ENCODE measurements at regions not wholly inside any gene's neighbourhood (a gene's known extent, or its start where the extent isn't known, plus 50 kb on each side); places are given as distances from the start of the nearest gene placed in this dataset.

DNA sequence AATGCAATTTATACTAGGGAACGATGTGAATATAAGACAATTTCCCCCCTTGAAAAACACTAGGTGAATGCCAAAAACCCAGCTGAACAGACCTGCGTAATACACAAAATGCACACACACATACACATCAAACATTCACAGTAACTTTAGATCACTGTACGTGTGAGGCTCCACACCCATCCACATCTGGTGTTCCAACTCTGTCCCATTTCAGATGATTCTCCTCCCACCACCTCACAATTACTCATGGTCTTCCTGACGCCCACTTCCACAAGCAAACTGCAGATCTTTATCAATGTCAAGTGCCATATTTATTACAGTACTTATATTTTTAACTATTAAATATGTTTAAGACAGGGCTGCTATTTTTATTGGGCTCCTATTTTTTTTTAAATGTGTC, 57.8 kb upstream of the TENM4 start:
- Histone ChIP-seq H3K14ac (ENCODE audit: insufficient read depth, low read length) (no peak overlapping the region), H2AK5ac (ENCODE audit: insufficient read length, low read length) (no peak overlapping the region), H4K5ac (ENCODE audit: insufficient read length, low read depth, low read length) (no peak overlapping the region), H2BK20ac (ENCODE audit: low read depth, low read length, poor library complexity, severe bottlenecking) (no peak overlapping the region), H4K91ac (ENCODE audit: insufficient read length, low read depth, low read length) (no peak overlapping the region), H3K9ac (ENCODE audit: extremely low read depth, insufficient read length, low read length) (no peak overlapping the region), H3K79me1 (ENCODE audit: insufficient read depth, low read depth, low read length, poor library complexity, severe bottlenecking) (no peaks in the 10 kb centered on the region), H3K18ac (ENCODE audit: insufficient read length, low read depth, low read length) (no peak overlapping the region), H2BK120ac (ENCODE audit: low read depth, low read length, poor library complexity, severe bottlenecking) (no peak overlapping the region), H3K27me3 (ENCODE audit: insufficient read depth, low read length) (no peaks in the 10 kb centered on the region), H3T11ph (ENCODE audit: low read length) (no peak overlapping the region), H3K56ac (ENCODE audit: insufficient read length, low read depth, low read length) (no peak overlapping the region), H3K4me1 (ENCODE audit: insufficient read depth, low read length) (no peaks in the 10 kb centered on the region), H2BK15ac (ENCODE audit: low read depth, low read length) (no peak overlapping the region), H4K20me1 (ENCODE audit: control insufficient read depth, insufficient read depth, insufficient read length) (no peaks in the 10 kb centered on the region), H3K9me3 (ENCODE audit: control insufficient read depth, low read depth, low read length) (no peaks in the 10 kb centered on the region), H4K8ac (replicated peaks; ENCODE audit: insufficient read length, low read depth, low read length) (no peak overlapping the region), H3K4me2 (ENCODE audit: insufficient read depth, insufficient read length, low read length) (no peak overlapping the region), H3K27ac (ENCODE audit: insufficient read length, low read depth, low read length) (no peak overlapping the region), H3K23ac (ENCODE audit: insufficient read length, low read depth, low read length) (no peak overlapping the region), H3K23me2 (ENCODE audit: insufficient read length, low read depth, low read length, poor library complexity, severe bottlenecking) (no peaks in the 10 kb centered on the region), H2BK5ac (ENCODE audit: insufficient read length, low read length) (no peak overlapping the region), H2AFZ (ENCODE audit: low read length) (no peak overlapping the region), H3K4ac (ENCODE audit: low read depth, low read length) (no peak overlapping the region), H3K79me2 (ENCODE audit: insufficient read depth, low read length) (no peaks in the 10 kb centered on the region), H2BK12ac (ENCODE audit: insufficient read length, low read depth, low read length) (no peak overlapping the region)
- no peak overlapping the region; a peak in 1 of 7 replicates for H3K27ac Mint-ChIP-seq
- TF ChIP-seq CTCF (conservative IDR thresholded peaks at IDR 0.05), result no peak
- peaks cover 2 to 5% of the 10 kb centered on the region in 2 experiments; a peak in 3 of 4 replicates for H3K4me1 Mint-ChIP-seq
- no CpG with 5 or more reads among the region's 4 CpGs for WGBS (ENCODE audit: extremely low coverage, insufficient read length, low lambda C conversion rate)
- H3K36me3 Mint-ChIP-seq (ENCODE audit: insufficient read depth in 1 of 3, low read depth in 3 of 3), result peaks cover 0 to 13% (median 2%) of the 10 kb centered on the region in 3 experiments; a peak in 3 of 7 replicates
- no peak overlapping the region for H3K4me3 Mint-ChIP-seq
- DNase-seq, result no peak
- H3K27me3 Mint-ChIP-seq (ENCODE audit: low read depth), result peaks cover 4% of the 10 kb centered on the region
- H3K9me3 Mint-ChIP-seq, result peaks cover 8 to 14% of the 10 kb centered on the region in 2 experiments; a peak in 4 of 5 replicates

All from H9 (cell line).